ENCODE measurements at regions not wholly inside any gene's neighbourhood (a gene's known extent, or its start where the extent isn't known, plus 50 kb on each side); places are given as distances from the start of the nearest gene placed in this dataset.

DNA sequence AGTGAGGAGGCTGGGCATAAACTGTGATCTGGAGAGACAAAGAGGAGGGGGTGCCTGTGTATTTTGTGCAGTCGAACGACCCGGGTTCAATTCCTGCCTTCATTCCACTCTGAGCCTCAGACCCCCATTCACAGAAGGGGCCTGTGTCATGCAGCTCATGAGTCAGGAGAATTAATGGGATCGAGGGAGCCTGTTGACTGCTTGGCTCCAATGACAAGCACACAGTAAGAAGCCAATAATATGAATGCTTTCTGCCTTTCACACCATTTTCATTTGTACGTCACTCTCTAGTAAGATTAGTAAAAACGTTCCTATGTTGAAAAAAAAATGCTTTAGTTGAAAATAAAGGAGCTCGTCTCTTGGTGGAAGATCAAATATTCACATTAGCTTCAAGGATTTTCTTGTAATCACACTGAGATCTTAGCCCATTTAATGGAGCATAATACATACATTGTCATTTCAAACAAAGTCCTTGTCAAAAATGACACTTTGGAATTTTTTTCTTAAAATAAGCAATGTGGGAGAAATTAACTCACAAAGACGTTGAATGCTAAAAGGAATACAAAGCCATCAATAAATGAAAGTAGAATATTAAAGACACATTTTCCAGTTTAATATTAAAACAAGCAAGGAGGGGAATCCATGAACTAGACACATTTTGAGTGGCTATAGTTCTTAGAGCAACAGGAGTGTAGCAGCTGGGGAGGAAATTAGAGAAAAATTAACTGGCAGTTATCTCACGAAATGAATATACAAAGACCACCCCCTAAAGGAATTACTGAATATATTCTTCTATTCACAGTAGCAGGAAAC is 246.7 kb upstream of the AFDN start:
- Histone ChIP-seq H3K27me3 (ENCODE audit: insufficient read depth, low read depth) (peaks cover 48% of the 10 kb centered on the region), H4K20me1 (ENCODE audit: insufficient read depth) (no peaks in the 10 kb centered on the region), H3K4me3 (no peak overlapping the region), H3F3A (ENCODE audit: insufficient read depth, low read depth) (no peaks in the 10 kb centered on the region), H3K9me3 (ENCODE audit: insufficient read depth, low read depth) (no peaks in the 10 kb centered on the region), H3K9me2 (ENCODE audit: insufficient read depth) (no peaks in the 10 kb centered on the region), H3K79me2 (ENCODE audit: low read depth) (no peaks in the 10 kb centered on the region), H3K36me3 (ENCODE audit: low read depth) (no peaks in the 10 kb centered on the region), H3K4me1 (replicated peaks; ENCODE audit: insufficient read depth) (no peaks in the 10 kb centered on the region), H3K4me2 (no peak overlapping the region), H2AFZ (no peak overlapping the region), H3K27ac (no peak overlapping the region)
- CTCF ChIA-PET, result no interaction called here
- no TSS peak for BruUV-seq (replicated peaks)
- DNase-seq, result no peak
- intact Hi-C loops (cut with micrococcal nuclease; ENCODE audit: unreplicated experiment), result no loop called here
- TF ChIP-seq, protein P1, sequence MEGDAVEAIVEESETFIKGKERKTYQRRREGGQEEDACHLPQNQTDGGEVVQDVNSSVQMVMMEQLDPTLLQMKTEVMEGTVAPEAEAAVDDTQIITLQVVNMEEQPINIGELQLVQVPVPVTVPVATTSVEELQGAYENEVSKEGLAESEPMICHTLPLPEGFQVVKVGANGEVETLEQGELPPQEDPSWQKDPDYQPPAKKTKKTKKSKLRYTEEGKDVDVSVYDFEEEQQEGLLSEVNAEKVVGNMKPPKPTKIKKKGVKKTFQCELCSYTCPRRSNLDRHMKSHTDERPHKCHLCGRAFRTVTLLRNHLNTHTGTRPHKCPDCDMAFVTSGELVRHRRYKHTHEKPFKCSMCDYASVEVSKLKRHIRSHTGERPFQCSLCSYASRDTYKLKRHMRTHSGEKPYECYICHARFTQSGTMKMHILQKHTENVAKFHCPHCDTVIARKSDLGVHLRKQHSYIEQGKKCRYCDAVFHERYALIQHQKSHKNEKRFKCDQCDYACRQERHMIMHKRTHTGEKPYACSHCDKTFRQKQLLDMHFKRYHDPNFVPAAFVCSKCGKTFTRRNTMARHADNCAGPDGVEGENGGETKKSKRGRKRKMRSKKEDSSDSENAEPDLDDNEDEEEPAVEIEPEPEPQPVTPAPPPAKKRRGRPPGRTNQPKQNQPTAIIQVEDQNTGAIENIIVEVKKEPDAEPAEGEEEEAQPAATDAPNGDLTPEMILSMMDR (conservative IDR thresholded peaks at IDR 0.05), result no peak
- POLR2A ChIA-PET (ENCODE audit: unreplicated experiment), result no interaction called here

DNA sequence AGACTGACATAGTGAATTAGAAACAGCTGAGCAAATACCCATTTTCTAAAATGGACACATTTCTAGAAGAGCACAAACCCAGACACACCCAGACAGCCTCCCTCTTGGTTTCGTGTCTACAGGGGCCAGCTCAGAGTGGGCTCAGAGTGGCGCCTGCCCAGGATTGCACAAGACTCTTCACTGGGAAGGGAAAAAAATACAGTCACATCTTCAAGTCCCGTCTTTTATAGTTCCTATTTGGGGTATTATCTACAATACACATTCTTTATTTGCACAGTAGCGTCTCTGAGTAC is 246.1 kb upstream of the AFDN start:
- Histone ChIP-seq H3K36me3 (ENCODE audit: low read depth) (no peaks in the 10 kb centered on the region), H3K4me3 (no peak overlapping the region), H3K79me2 (ENCODE audit: low read depth) (no peaks in the 10 kb centered on the region), H3F3A (ENCODE audit: insufficient read depth, low read depth) (no peaks in the 10 kb centered on the region), H3K9me2 (ENCODE audit: insufficient read depth) (no peaks in the 10 kb centered on the region), H3K27ac (no peak overlapping the region), H3K4me1 (replicated peaks; ENCODE audit: insufficient read depth) (no peaks in the 10 kb centered on the region), H3K9me3 (ENCODE audit: insufficient read depth, low read depth) (no peaks in the 10 kb centered on the region), H2AFZ (no peak overlapping the region), H3K4me2 (no peak overlapping the region), H4K20me1 (ENCODE audit: insufficient read depth) (no peaks in the 10 kb centered on the region), H3K27me3 (ENCODE audit: insufficient read depth, low read depth) (peaks cover 46% of the 10 kb centered on the region)
- intact Hi-C loops (cut with micrococcal nuclease; ENCODE audit: unreplicated experiment), result no loop called here
- TF ChIP-seq, protein P1 (conservative IDR thresholded peaks at IDR 0.05), result no peak
- TF ChIP-seq EZH2 (IDR thresholded peaks at IDR 0.05; ENCODE audit: low read depth), result no peak
- CTCF ChIA-PET, result no interaction called here
- DNase-seq, result no peak
- POLR2A ChIA-PET (ENCODE audit: unreplicated experiment), result no interaction called here
- BruUV-seq (replicated peaks), result no TSS peak

DNA sequence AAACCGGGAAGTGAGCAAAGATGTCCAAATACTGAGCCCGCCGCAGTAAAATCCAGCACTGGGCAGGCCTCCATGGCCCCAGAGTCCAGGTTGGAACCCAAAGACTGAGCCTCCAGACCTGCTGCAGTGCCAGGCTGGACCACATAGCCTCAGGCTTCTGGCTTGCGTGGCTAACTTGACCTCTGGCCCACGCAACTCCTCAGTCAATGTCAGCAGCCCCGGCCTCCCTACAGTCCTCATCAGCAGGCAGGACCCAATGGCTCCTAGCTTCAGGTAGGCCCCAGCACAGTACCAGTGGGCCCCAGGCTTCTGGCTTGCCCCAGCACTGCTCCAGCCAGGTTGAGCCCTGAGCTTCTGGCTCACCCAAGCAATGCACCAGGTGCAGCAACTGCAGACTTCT is 245.1 kb upstream of the AFDN start:
- Histone ChIP-seq H3K27ac (no peak overlapping the region), H3K9me3 (ENCODE audit: insufficient read depth, low read depth) (no peaks in the 10 kb centered on the region), H2AFZ (no peak overlapping the region), H3F3A (ENCODE audit: insufficient read depth, low read depth) (no peaks in the 10 kb centered on the region), H3K4me1 (replicated peaks; ENCODE audit: insufficient read depth) (no peaks in the 10 kb centered on the region), H3K4me3 (no peak overlapping the region), H3K27me3 (ENCODE audit: insufficient read depth, low read depth) (peaks cover 44% of the 10 kb centered on the region), H3K9me2 (ENCODE audit: insufficient read depth) (no peaks in the 10 kb centered on the region), H3K36me3 (ENCODE audit: low read depth) (no peaks in the 10 kb centered on the region), H3K4me2 (no peak overlapping the region), H3K79me2 (ENCODE audit: low read depth) (no peaks in the 10 kb centered on the region), H4K20me1 (ENCODE audit: insufficient read depth) (no peaks in the 10 kb centered on the region)
- DNase-seq, result no peak
- CTCF ChIA-PET, result no interaction called here
- no TSS peak for BruUV-seq (replicated peaks)
- TF ChIP-seq EZH2 (IDR thresholded peaks at IDR 0.05; ENCODE audit: low read depth), result no peak
- TF ChIP-seq, protein P1 (conservative IDR thresholded peaks at IDR 0.05), result no peak
- intact Hi-C loops (cut with micrococcal nuclease; ENCODE audit: unreplicated experiment), result no loop called here
- POLR2A ChIA-PET (ENCODE audit: unreplicated experiment), result no interaction called here

Measured in PC-9 (cell line).